HepG2 (cell line): ENCODE measurements at regions not wholly inside any gene's neighbourhood (a gene's known extent, or its start where the extent isn't known, plus 50 kb on each side); places are given as distances from the start of the nearest gene placed in this dataset.

ENCODE experiments used
- KDM2A ChIP-seq: sonication (generic); formaldehyde crosslinking; IDR thresholded peaks from 2 replicates; pipeline ENCODE4 v1.4.0; 2020; ENCODE audit warnings: low read depth, missing genetic modification reagents, borderline replicate concordance
- MEIS1 ChIP-seq: sonication (generic); formaldehyde crosslinking; IDR thresholded peaks from 2 replicates; pipeline ENCODE4 v1.9.0; 2021; ENCODE audit warnings: mild to moderate bottlenecking, missing genetic modification reagents, moderate library complexity, borderline replicate concordance
- RBM39 ChIP-seq: fragments of 200-400 bp; formaldehyde crosslinking; IDR thresholded peaks from one replicate; pipeline ENCODE4 v1.6.1; 2018; ENCODE audit warnings: antibody characterized with exemption, mild to moderate bottlenecking, low read depth, low read length; ENCODE audit not compliant: poor library complexity, severe bottlenecking
- TP53 ChIP-seq: sonication (generic); formaldehyde crosslinking; conservative IDR thresholded peaks from 2 replicates; pipeline ENCODE4 v1.4.0; 2020; ENCODE audit warnings: missing genetic modification reagents
- U2AF1 ChIP-seq: fragments of 200-400 bp; formaldehyde crosslinking; optimal IDR thresholded peaks from 2 replicates; pipeline ENCODE3; 2017; ENCODE audit warnings: mild to moderate bottlenecking, low read depth, low read length
- ZBTB1 ChIP-seq: sonication (generic); formaldehyde crosslinking; IDR thresholded peaks from 2 replicates; pipeline ENCODE4 v1.4.0; 2020; ENCODE audit warnings: missing genetic modification reagents, borderline replicate concordance
- ZIK1 ChIP-seq: sonication (generic); formaldehyde crosslinking; IDR thresholded peaks from 2 replicates; pipeline ENCODE4 v1.5.0; 2020; ENCODE audit warnings: mild to moderate bottlenecking, low read depth, missing genetic modification reagents, borderline replicate concordance
- ZNF564 ChIP-seq: sonication (generic); formaldehyde crosslinking; IDR thresholded peaks from 2 replicates; pipeline ENCODE4 v1.8.1; 2023; ENCODE audit warnings: mild to moderate bottlenecking, missing genetic modification reagents
- ZNF776 ChIP-seq: sonication (generic); formaldehyde crosslinking; IDR thresholded peaks from 2 replicates; pipeline ENCODE4 v1.4.0; 2020; ENCODE audit warnings: mild to moderate bottlenecking, missing genetic modification reagents
- TF ChIP-seq, protein P1 (sequence below): sonication (generic); formaldehyde crosslinking; IDR thresholded peaks from 2 replicates; pipeline ENCODE4 v1.5.0; 2020; ENCODE audit warnings: mild to moderate bottlenecking, missing genetic modification reagents, moderate library complexity
- TF ChIP-seq, protein P2 (sequence below): sonication (generic); formaldehyde crosslinking; IDR thresholded peaks from 2 replicates; pipeline ENCODE4 v1.5.1; 2020; ENCODE audit warnings: mild to moderate bottlenecking, missing genetic modification reagents, moderate library complexity

DNA sequence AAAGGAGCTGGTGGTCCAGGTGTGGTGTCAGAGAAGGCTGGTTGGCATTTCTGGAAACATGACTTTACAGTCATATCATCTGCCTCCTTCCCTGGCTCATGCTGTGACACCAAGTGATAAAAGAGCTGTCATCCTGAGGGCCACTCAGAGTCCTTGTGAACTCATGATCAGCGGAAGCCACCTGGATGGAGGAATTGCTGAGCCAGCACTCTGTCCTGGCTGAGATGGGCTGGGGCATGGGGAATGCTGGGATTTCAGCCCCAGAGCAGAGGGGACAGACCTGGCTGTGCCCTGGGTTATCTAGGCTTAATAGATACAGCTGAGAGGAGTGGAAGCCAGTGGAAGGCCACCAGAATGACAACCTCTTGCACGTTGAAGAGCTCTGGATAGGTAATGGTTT lies 214.3 kb downstream of the DHX35 start:
- TF ChIP-seq ZIK1 (no peak), ZNF776 (CRISPR knock-in tag) (no peak), ZNF564 (no peak), MEIS1 (CRISPR knock-in tag) (no peak), RBM39 (no peak), ZBTB1 (CRISPR knock-in tag) (no peak), TP53 (no peak), KDM2A (CRISPR knock-in tag) (no peak), U2AF1 (no peak)
- TF ChIP-seq, protein P1, sequence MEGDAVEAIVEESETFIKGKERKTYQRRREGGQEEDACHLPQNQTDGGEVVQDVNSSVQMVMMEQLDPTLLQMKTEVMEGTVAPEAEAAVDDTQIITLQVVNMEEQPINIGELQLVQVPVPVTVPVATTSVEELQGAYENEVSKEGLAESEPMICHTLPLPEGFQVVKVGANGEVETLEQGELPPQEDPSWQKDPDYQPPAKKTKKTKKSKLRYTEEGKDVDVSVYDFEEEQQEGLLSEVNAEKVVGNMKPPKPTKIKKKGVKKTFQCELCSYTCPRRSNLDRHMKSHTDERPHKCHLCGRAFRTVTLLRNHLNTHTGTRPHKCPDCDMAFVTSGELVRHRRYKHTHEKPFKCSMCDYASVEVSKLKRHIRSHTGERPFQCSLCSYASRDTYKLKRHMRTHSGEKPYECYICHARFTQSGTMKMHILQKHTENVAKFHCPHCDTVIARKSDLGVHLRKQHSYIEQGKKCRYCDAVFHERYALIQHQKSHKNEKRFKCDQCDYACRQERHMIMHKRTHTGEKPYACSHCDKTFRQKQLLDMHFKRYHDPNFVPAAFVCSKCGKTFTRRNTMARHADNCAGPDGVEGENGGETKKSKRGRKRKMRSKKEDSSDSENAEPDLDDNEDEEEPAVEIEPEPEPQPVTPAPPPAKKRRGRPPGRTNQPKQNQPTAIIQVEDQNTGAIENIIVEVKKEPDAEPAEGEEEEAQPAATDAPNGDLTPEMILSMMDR: no peak
- TF ChIP-seq, protein P2, sequence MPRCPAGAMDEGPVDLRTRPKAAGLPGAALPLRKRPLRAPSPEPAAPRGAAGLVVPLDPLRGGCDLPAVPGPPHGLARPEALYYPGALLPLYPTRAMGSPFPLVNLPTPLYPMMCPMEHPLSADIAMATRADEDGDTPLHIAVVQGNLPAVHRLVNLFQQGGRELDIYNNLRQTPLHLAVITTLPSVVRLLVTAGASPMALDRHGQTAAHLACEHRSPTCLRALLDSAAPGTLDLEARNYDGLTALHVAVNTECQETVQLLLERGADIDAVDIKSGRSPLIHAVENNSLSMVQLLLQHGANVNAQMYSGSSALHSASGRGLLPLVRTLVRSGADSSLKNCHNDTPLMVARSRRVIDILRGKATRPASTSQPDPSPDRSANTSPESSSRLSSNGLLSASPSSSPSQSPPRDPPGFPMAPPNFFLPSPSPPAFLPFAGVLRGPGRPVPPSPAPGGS (CRISPR knock-in tag): no peak
